CD4-positive, alpha-beta T cell treated with Interleukin-4 for 1 hour (primary cell): ENCODE measurements at regions not wholly inside any gene's neighbourhood (a gene's known extent, or its start where the extent isn't known, plus 50 kb on each side); places are given as distances from the start of the nearest gene placed in this dataset.
A peak's percentile ranks its signal among the peaks of the same experiment; 100 is the strongest.
"Not testable (repeated sequence)": the region's sequence is repeated elsewhere in the genome, so short reads cannot be mapped to it uniquely, and the experiment has no call there.

Source experiments
- DNase-seq, 2 donors: peaks; one replicate each; pipeline ENCODE4 v3.0.0-alpha.2; 2020 to 2022

DNA sequence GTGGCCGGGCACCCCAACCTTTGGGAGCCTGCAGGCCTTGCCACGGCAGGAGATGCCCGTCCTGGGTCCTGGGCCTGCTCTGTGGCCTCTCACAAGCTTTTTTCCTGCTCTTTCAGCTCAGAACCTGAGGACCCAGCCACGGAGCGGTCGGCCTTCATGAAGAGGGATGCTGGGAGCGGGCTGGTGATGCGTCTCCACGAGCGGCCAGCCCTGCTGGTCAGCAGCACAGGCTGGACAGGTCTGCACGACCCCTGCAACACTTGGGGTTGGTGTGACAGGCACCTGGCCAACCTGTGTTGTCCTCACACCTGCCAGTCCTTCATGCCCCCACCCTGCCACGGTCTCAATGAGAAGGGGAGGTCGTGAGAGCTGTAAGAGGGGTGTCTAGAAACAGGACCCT, 170.0 kb downstream of the ADRA2C start:
- DNase-seq, result no peak

DNA sequence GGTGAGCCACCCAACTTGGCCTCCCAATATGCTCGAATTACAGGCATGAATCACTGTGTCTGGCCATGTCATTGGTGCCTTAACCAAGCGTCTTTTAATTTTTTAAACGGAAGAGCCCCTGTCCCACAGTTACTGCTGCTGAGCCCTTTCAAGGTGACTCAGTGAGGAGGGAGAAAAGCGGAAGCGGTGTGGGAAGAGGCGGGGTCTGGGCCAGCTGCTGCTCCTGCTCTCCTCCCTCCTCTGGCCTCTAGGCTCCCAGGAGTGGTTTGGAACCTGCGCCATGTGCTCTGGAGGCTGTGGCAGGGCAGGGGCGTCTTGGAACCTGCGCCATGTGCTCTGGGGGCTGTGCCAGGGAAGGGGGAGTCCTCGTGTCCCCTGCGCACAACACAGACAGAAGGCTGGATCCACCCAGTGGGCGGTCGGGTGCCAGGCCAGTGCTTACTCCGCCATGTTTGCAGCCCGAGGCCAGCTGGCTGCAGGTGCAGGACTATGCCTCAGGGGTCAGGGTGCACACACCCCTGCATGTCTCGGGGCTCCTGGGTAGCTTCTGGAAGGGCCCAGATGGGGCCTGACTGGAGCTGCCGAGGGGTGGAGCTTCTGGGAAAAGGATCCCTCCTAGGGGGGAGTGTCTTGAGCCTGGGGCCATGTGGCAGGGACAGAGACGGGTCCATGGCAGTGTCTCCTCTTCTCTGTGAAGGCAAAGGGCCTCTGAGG, 171.8 kb downstream of the ADRA2C start:
- not testable (repeated sequence) for DNase-seq

DNA sequence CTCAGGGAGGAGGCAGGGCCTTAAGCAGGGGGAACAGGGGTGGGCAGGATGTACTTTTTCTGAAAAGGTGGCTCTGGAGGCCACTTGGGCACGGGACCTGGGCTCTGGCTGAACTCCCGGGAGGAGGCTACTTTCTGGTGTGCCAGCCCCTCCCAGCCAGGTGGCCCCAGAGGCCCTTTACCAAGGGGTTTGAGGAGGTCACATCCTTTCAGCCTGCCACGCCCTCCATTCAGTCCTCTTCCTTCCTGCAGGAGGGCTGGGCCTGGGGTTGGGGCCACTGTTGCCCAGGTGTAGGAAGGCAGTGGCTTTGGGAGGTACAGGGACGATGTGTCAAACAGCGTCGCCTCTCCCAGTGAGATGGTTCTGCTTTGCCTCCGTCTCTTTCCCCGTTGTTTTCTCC, 172.5 kb downstream of the ADRA2C start:
- not testable (repeated sequence) for DNase-seq

DNA sequence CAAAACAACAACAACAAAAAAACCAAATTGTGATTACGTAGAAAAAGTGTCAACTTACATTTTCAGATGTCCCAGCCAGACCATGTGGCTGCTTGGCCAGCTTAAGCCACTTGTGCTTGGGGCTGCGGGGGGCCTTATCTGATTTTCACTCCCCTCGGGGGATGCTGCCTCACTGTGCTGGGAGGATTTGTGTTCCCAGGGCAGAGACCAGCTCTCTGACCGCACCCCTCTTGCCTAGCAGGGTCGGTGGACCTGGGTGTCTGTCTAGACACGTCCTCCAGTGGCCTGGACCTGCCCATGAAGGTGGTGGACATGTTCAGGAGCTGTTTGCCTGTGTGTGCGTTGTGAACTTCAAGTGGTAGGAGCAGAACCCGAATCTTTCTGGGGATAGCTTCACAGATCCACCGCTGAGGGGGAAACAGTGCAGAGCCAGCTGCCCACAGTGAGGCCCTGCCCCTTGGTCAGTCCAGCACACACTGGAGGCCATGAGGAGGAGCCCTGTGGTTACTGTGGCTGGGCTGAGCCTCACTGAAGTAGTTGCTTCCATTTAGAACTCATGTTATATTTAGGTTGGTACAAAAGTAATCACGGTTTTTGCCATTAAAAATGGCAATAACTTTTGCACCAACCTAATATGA, 173.9 kb downstream of the ADRA2C start:
- not testable (repeated sequence) for DNase-seq

DNA sequence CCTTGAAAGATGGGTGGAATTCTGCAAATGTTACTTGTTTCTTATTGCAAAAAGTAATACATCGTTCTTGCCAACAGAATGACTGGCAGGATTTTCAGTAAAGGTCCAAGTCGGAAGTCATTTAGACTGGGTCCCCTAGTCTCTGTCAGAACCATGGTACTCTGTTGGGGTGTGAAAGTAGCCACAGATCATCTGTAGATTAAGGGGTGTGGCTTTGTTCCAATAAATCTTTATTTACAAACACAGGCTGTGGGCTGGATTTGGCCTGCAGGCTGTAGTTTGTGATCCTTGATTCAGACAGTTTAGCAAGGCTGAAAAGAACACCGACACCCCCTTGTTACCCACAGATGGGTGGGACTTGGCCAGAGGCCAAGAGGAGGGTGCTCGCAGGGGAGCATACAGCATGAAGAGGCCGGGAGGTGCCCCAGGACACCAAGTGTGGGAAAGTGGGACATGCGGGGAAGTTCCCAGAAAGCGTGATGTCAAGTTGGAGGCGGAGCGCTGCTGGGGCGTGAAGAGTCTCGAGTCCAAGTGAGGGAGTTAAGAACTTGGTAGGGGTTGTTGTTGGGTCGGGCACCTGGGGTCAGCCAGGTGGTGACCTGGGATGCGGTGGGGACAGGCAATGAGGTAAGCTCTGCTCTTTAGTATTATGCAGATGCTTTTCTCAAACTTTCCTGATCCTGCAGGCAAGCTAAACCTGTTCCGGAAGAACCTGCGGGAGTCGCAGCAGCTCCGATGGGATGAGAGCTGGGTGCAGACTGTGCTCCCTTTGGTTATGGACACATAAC, 175.7 kb downstream of the ADRA2C start:
- not testable (repeated sequence) for DNase-seq

DNA sequence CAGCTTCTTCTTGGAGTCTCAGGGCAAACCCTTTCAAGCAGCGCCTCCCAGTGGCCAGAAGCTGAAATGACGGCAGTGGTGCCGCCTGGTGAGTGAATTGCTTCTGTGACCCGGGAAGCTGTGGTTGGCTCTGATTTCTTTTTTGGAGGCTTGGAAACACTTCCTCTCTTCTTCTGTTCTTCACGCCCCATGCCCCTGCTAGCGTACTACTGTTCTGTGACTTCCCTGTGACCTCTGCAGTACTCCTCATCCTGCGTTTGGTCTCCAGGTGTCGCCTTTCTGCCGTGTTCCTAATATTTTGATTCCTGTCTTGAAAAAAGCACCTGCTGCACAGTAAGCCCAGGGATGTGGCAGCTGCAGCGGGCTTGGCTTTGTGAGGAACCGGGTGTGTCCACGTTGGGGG, 176.4 kb downstream of the ADRA2C start:
- DNase-seq, result peak; percentile 58 to 59

DNA sequence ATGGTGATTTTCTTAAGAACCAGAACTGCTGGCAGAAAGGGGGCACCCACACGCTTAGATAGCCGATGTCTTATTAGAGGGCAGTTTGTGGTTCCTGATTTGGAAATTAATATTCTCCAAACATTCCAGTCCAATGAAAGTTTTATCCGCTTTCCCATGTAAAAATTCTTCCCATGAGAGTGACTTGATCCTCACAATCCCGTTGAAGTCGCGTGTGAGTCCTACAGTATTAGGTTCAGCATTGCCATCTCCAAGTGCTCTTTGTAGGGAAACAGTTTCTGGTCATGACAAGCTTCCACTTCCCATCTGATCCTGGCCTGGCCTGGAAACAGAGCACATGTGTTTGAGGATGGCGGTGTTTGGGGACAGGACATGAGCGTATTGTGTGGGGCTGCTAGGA, 176.9 kb downstream of the ADRA2C start:
- not testable (repeated sequence) for DNase-seq

DNA sequence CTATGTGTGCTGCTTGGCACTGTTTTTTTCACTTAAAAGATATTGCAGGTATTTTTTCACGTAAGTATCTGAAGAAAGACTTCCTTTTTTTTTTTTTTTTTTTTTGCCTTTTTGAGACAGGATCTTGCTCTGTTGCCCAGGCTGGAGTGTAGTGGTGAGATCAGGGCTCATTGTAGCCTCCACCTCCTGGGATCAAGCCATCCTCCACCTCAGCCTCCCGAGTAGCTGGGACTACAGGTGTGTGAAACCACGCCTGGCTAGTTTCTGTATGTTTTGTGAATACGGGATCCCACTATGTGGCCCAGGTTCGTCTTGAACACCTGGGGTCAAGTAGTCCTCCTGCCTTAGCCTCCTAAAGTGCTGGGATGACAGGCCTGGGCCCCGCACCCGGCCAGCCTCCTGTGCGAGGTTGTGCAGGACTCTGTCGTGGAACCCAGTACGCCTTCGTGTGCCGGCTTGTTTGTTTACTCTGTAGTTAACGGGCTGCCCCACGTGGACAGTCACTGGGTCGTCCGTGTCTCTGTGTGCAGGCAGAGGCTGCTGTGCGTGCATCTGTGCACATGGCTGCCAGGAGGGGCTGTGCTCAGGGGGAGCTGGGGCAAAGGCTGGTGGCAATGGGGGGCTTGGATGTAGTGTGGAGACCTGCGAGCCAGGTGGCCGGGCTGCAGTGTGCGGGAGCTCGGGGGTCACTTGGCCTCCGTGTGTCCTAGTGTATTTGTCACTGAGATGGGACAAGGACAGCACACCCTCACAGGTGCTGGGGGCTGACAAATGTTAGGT, 179.5 kb downstream of the ADRA2C start:
- no peak for DNase-seq

DNA sequence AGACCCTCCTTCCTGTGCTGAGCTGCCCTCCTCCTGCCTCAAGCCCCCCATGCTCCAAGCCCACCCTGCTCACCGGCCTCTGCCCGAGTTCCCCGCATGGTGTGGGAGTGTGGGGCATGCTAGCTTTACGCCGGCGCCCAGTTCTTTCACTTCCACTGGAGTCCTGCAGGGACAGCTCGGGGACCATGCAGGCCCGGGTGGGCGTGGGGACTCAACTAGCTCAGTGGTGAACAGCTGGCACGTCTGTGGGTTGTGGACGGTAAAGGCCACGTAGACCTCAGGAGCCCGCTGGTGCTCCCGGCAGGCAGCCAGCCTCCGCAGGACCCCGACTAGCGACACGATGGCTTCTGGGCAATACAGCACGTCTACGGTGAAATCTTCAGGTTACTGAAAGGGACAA, 180.4 kb downstream of the ADRA2C start:
- DNase-seq, result not testable (repeated sequence)

DNA sequence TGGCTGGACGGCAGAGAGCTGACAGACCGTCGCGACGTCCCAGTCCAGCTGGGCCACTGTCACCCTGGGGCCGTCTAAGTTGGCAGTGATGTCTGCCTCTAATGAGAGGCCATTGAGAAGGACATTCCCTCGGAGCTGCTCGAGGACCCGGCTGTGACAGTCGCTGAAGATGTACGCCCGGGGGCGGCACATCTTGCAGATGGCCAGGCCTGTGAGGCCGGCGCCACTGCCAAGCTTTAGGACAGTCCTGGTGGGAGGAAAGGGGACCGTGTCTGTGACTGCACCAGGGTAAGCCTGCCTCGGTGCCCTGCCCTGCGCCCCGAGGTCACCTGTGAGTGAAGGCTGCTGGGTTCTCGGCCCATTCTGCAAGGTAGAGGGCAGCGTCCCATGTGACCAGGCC, 181.6 kb downstream of the ADRA2C start:
- not testable (repeated sequence) for DNase-seq

DNA sequence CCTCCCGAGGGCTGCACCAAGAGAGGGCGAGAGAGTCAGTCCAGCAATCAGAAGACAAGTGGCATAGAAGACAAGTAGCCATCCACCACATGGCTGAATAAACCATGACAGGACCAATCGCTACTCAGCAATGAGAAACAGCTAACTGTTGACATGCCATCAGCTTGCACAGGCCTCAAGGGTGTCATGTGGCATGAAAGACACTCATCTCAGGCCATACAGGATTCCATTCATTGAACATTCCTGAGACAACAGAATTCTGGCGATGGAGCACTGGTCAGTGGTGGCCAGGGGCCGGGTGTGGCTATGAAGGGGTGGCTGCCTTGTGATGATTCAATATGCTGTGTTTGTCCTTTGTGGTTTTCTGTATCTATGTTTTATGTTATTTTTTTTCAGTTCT, 182.0 kb downstream of the ADRA2C start:
- not testable (repeated sequence) for DNase-seq

DNA sequence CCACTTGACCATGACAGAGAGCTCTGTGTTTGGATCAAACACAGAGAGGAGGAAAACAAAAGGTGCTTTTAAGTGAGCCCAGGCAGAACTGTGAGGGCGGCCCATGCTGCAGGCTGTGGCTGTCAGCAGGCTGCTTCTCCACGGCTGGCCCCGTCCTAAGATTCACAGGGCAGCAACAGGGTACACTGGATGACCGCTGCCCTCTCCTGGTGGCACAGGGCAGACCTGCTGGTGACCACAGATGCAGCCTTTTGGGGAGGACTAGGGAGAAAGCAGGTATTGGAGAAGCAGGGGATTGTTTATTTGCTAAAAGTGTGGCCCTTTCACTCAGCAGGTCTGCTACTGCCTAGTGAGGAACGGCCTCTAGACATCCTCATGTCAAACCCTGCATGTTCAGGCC, 183.7 kb downstream of the ADRA2C start:
- peak; percentile 3 to 21 for DNase-seq

DNA sequence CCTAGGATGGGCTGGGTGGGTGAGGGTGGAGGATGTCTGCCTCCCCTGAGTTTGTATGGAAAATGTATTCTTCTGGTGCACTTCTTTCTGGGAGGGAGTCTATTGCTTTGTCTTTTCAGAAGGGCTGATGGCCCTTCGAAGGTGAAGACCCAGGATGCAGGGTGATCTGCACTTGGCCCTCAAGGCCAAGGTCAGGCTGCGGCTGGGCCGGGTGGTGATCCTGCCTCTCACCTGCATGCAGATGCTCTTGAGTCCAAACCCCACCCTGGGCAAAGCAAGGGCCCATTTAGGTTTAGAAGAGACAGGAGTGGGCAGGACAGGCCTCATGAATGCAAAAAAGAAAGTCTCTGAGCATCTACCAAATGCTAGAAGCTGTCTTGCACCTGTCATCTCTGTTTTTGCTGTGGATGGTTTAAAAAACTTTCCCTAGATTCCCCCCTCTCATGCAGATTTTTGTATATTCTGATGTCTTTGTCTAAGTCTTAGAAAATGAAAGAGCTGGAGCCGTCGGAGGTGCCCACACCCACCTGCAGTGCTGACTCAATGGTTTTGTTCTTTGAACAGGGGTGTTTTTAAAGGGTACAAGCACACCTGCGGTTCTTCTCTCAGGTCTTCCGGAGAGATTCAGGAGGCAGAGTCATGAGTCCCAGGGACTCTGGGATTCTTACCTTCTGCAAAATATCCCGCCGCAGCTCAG, 186.4 kb downstream of the ADRA2C start:
- not testable (repeated sequence) for DNase-seq

DNA sequence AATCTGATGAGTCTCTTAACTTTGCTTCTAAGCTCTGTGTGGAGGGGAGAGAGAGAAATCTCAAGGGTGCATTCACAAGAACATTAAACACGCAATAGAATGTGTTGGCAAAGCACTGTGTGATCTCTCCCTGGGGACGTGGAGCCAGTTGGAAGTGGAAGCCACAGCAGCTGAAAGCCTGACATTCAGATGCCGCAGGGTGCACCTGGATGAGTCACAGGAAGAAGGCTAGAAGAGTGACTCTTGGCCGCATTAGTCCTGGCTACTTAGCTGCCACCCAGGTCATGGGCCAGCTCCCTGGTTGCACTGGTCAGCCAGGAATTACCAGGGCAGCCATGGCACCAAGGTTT, 186.9 kb downstream of the ADRA2C start:
- not testable (repeated sequence) for DNase-seq

DNA sequence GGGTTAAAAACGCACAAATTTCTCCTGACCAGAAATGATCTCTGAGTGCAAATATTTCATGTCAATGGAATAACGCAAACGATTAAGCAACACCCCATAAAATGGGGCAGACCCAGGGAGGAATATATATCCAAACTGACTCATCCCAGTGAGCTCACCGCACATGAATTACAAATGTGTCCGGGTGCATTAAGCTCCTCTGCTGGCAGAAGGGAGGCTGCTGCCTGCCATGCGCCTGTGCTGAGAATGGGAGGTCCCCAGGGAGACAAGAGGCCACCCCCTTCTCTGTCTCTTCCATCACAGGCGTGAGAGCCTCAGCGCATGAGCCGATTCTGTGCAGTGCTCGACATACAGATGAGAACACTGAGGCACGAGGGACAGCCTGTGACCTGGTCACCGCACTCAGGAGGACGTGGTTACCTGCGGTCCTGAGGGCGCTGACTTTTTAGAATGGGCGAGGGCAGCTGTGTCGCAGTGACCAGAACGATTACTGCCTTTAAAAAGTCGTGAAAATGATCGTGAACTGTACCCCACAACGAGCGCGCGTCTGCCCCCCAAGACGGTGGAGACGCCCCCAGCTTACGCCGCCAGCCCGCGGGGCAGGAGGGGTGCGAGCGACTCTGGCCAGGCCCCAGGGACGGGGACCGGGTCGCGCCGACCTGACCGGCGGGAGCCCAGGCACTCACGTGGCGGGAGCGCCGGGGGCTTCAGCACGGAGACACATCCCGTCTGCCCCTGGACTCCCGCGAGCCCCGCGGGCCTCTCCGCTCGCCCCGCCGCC, 188.5 kb downstream of the ADRA2C start:
- peak; percentile 58 to 61 for DNase-seq

DNA sequence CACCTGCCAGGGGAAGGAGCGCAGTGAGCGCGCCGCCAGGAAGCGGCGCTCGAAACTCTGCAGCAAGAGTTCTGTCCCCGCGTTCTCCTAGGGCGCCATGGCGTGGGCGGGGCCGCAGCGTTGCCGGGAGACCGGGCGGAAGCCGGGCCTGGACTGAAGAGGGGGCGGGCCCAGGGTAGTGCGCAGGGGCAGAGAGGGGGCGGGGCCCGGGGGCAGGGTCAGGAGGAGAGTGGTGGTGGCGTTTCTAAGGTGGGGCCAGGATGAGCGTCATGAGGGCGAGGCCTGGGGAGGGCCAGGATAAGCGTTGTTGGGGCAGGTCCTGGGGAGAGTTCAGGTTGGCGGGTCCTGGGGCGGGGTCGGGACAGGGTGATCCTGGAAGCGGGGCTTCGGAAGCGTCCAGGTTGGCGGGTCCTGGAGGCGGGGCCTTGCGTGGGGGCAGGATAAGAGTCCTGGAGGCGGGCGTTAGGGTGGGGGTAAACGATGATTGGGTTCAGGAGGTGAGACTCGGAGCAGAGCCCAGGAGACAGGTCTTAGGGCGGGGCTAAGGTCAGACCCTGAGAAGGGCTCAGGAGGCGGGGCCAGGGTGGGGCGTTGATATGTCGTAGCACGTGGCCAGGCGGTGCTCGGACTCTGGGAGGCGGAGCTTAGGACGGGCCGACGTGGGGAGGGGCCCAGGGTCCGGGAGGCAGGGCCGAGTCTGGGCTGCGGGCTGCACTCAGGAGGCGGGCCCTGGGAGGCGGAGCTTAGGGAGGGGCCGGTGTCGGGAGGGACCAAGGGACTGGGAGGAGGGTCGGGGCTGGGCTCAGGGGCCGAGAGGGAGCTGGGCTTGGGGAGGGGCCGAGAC, 189.4 kb downstream of the ADRA2C start:
- peak; percentile 99 for DNase-seq

DNA sequence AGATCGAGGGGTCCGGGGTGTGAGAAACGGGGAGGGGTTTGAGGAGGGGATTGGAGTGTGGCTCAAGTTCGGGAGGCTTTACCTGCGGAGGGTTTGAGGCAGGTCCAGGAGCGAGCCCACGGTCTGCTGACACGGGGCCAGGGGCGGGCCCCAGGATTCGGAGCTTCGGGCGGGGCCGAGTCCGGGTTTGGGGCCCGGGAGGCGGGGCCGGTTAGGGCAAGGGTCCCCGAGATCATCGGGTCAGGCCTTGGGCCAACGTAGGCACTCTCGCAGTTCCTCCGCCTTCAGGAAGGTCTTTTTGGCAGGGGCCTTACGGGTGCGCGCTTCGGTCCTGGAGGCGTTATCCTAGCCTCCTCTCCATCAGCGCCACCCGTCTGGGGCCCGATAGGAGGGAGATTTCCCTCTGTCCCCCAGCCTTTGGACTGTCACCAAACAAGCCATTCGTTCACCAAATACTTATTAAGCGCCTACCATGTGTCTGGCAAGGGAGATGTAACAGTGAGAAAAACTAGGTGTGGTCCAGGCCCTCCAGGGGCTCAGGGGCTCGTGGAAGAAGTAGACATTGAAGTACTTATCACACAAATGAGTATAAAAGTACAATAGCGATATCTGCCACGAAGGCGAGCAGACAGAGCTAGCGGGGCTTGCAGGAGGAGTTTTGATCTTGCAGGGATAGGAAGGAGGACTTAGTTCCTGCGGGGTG, 190.1 kb downstream of the ADRA2C start:
- DNase-seq, result not testable (repeated sequence)

DNA sequence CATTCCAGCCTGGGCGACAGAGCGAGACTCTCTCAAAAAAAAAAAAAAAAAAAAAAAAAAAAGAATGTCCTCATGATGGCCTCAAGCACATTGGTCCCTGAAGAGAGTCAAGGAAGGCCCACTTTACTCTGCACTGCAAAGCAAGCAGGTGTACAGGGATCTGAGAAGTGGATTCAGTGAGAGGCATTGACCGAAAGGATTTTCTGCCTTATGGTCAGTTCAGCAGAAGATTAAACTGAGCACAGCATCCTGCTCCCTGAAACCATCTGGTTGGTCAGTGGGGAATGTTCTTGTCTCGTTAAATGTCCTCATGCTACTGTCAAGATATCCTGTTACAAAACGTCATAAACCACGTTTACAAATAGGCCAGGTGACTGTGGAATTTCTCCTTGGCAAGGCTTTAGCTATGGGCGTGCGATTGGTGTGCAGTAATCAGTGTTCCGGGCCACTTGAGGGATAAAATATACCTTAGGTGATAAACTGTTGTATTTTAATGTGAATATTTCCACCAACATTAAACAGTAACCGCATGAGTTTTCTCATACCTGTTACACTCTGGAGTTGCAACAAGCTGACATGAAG, 195.0 kb downstream of the ADRA2C start:
- not testable (repeated sequence) for DNase-seq

DNA sequence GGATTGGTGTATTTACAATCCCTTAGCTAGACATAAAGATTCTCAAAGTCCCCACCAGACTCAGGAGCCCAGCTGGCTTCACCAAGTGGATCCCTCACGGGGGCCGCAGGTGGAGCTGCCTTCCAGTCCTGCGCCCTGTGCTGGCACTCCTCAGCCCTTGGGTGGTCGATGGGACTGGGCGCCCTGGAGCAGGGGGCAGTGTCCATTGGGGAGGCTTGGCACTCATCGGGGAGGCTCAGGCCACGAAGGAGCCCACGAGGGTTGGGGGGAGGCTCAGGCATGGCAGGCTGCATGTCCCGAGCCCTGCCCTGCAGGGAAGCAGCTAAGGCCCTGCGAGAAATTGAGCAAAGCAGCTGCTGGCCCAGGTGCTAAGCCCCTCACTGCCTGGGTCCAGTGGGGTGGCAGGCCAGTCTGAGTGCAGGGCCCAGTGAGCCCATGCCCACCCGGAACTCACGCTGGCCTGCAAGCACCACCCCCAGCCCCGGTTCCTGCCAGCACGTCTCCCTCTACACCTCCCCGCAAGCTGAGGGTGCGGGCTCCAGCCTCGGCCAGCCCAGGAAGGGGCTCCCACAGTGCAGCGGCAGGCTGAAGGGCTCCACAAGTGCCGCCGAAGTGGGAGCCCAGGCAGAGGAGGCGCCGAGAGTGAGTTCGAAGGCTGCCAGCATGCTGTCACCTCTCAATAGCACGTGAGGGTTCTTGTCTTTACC, 198.5 kb downstream of the ADRA2C start:
- DNase-seq, result not testable (repeated sequence)
